ENCODE measurements at regions not wholly inside any gene's neighbourhood (a gene's known extent, or its start where the extent isn't known, plus 50 kb on each side); places are given as distances from the start of the nearest gene placed in this dataset.

DNA sequence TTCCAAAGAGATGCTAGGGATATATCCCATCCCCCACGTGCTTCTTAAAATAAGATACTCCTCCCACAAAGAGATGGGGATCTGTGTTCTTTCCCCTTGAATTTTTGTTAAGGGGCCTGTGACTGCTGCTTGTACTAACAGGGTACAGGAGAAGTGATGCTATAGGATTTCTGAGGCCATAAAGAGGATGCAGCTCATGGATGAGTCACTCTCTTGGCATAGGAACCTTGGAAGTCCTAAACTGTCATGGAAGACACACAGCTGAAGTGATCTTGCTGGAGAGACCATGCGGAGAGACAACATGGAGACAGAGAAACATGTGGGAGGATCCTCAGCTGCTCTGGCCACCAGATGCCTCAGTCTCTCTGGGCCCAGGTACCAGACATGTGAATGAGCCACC, 157.2 kb downstream of the S1PR1 start:
- no peak for TF ChIP-seq EZH2 (IDR thresholded peaks at IDR 0.05; ENCODE audit: borderline replicate concordance, low read length)
- TF ChIP-seq, protein P1, sequence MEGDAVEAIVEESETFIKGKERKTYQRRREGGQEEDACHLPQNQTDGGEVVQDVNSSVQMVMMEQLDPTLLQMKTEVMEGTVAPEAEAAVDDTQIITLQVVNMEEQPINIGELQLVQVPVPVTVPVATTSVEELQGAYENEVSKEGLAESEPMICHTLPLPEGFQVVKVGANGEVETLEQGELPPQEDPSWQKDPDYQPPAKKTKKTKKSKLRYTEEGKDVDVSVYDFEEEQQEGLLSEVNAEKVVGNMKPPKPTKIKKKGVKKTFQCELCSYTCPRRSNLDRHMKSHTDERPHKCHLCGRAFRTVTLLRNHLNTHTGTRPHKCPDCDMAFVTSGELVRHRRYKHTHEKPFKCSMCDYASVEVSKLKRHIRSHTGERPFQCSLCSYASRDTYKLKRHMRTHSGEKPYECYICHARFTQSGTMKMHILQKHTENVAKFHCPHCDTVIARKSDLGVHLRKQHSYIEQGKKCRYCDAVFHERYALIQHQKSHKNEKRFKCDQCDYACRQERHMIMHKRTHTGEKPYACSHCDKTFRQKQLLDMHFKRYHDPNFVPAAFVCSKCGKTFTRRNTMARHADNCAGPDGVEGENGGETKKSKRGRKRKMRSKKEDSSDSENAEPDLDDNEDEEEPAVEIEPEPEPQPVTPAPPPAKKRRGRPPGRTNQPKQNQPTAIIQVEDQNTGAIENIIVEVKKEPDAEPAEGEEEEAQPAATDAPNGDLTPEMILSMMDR (IDR thresholded peaks at IDR 0.05; ENCODE audit: low read length) = no peak
